OCI-LY7 (cell line): ENCODE measurements at regions not wholly inside any gene's neighbourhood (a gene's known extent, or its start where the extent isn't known, plus 50 kb on each side); places are given as distances from the start of the nearest gene placed in this dataset.

Experiments used
- BruUV-seq: library from RNA; stranded (reverse); fragments of 400-500 nt; replicated peaks from 2 replicates; lab custom pipeline; 2021; lab: Mats Ljungman, UMichigan
- CTCF ChIA-PET: fragments of 300-600 bp; sonication (Branson Sonifier 250); formaldehyde crosslinking; loops from one replicate; lab custom pipeline; 2022; ENCODE audit warnings: antibody characterized with exemption; ENCODE audit not compliant: unreplicated experiment; lab: Charles Lee
- POLR2A ChIA-PET: fragments of 300-600 bp; sonication (Branson Sonifier 250); formaldehyde crosslinking; loops from one replicate; lab custom pipeline; 2022; ENCODE audit warnings: antibody characterized with exemption; lab: Charles Lee
- DNase-seq: peaks from one replicate; pipeline ENCODE4 v3.0.0-alpha.2; 2015; ENCODE audit warnings: low spot score
- H2AFZ ChIP-seq: fragments of 200-600 bp; sonication (generic), shearing (Covaris generic); 2 replicates; pipeline ENCODE4 v1.6.1; 2014; ENCODE audit warnings: mild to moderate bottlenecking, antibody characterized with exemption, low read length, moderate library complexity
- H3K27ac ChIP-seq: fragments of 200-600 bp; sonication (generic); 2 replicates; pipeline ENCODE4 v1.5.1; 2014; ENCODE audit warnings: mixed run types, low read depth, mild to moderate bottlenecking, moderate library complexity, low read length, inconsistent platforms; ENCODE audit not compliant: poor library complexity, severe bottlenecking
- H3K36me3 ChIP-seq: fragments of 200-600 bp; sonication (generic); 2 replicates; pipeline ENCODE4 v1.6.1; 2014; ENCODE audit warnings: mild to moderate bottlenecking, antibody characterized with exemption, low read length, moderate library complexity, mixed read lengths; ENCODE audit not compliant: insufficient read depth
- H3K4me1 ChIP-seq: fragments of 200-600 bp; sonication (generic); 2 replicates; pipeline ENCODE4 v1.5.1; 2014; ENCODE audit warnings: mild to moderate bottlenecking, low read length; ENCODE audit not compliant: insufficient read depth, poor library complexity, severe bottlenecking
- H3K4me2 ChIP-seq: fragments of 200-600 bp; sonication (generic); 2 replicates; pipeline ENCODE4 v1.6.1; 2014; ENCODE audit warnings: mild to moderate bottlenecking, low read length
- H3K4me3 ChIP-seq: fragments of 200-600 bp; sonication (generic); 2 replicates; pipeline ENCODE4 v1.5.1; 2014; ENCODE audit warnings: mild to moderate bottlenecking, low read depth, low read length; ENCODE audit not compliant: poor library complexity, severe bottlenecking
- H3K79me2 ChIP-seq: fragments of 200-600 bp; sonication (generic); 2 replicates; pipeline ENCODE4 v1.6.1; 2016; ENCODE audit warnings: low read depth, mild to moderate bottlenecking, low read length, moderate library complexity, mixed read lengths; ENCODE audit not compliant: insufficient read depth
- H3K9me2 ChIP-seq: fragments of 200-600 bp; sonication (generic); 2 replicates; pipeline ENCODE4 v1.6.1; 2016; ENCODE audit warnings: mild to moderate bottlenecking, low read length, mixed read lengths; ENCODE audit not compliant: insufficient read depth
- H3K9me3 ChIP-seq: fragments of 200-600 bp; sonication (generic); 2 replicates; pipeline ENCODE4 v1.6.1; 2014; ENCODE audit warnings: mild to moderate bottlenecking, mixed run types, low read length, mixed read lengths
- H4K20me1 ChIP-seq: fragments of 200-600 bp; sonication (generic); 2 replicates; pipeline ENCODE4 v1.6.1; 2014; ENCODE audit warnings: mild to moderate bottlenecking, antibody characterized with exemption, low read length, moderate library complexity, mixed read lengths; ENCODE audit not compliant: insufficient read depth
- EZH2phosphoT487 ChIP-seq: fragments of 200-600 bp; sonication (generic); IDR thresholded peaks from 2 replicates; pipeline ENCODE4 v1.6.1; 2018; ENCODE audit warnings: low read depth, borderline replicate concordance, mild to moderate bottlenecking, mixed run types, antibody characterized with exemption, low read length, moderate library complexity, mixed read lengths
- intact Hi-C: fragments of 100-400 bp; cut with micrococcal nuclease; formaldehyde crosslinking; loops from one replicate; pipeline ENCODE4 v1.10.0; 2022; ENCODE audit not compliant: unreplicated experiment
- TF ChIP-seq, protein P1 (sequence below): fragments of 200-600 bp; sonication (generic); conservative IDR thresholded peaks from 2 replicates; pipeline ENCODE4 v1.5.1; 2014; ENCODE audit warnings: mild to moderate bottlenecking, antibody characterized with exemption, low read length, moderate library complexity, mixed read lengths

GRCh38 chr15:93180128-93180527 lies 91.1 kb upstream of the RGMA start:
- BruUV-seq: no TSS peak
- H3K27ac ChIP-seq: no peak overlapping the region
- no peak overlapping the region for H2AFZ ChIP-seq
- intact Hi-C loops: no loop called here
- TF ChIP-seq EZH2phosphoT487: no peak
- TF ChIP-seq, protein P1, sequence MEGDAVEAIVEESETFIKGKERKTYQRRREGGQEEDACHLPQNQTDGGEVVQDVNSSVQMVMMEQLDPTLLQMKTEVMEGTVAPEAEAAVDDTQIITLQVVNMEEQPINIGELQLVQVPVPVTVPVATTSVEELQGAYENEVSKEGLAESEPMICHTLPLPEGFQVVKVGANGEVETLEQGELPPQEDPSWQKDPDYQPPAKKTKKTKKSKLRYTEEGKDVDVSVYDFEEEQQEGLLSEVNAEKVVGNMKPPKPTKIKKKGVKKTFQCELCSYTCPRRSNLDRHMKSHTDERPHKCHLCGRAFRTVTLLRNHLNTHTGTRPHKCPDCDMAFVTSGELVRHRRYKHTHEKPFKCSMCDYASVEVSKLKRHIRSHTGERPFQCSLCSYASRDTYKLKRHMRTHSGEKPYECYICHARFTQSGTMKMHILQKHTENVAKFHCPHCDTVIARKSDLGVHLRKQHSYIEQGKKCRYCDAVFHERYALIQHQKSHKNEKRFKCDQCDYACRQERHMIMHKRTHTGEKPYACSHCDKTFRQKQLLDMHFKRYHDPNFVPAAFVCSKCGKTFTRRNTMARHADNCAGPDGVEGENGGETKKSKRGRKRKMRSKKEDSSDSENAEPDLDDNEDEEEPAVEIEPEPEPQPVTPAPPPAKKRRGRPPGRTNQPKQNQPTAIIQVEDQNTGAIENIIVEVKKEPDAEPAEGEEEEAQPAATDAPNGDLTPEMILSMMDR: no peak
- DNase-seq: no peak
- no peaks in the 10 kb centered on the region for H3K36me3 ChIP-seq
- no peak overlapping the region for H3K4me2 ChIP-seq
- ChIA-PET POLR2A (interaction anchor here (0.6 kb wide), 1 partner anchor 291 kb away, joined by 4 read pairs; no protein-coding TSS in a partner anchor), CTCF (no interaction called here)
- peaks cover 9% of the 10 kb centered on the region for H3K4me1 ChIP-seq
- H3K9me2 ChIP-seq: no peaks in the 10 kb centered on the region
- H3K9me3 ChIP-seq: no peaks in the 10 kb centered on the region
- H3K4me3 ChIP-seq: no peak overlapping the region
- H3K79me2 ChIP-seq: no peaks in the 10 kb centered on the region
- H4K20me1 ChIP-seq: no peaks in the 10 kb centered on the region

DNA sequence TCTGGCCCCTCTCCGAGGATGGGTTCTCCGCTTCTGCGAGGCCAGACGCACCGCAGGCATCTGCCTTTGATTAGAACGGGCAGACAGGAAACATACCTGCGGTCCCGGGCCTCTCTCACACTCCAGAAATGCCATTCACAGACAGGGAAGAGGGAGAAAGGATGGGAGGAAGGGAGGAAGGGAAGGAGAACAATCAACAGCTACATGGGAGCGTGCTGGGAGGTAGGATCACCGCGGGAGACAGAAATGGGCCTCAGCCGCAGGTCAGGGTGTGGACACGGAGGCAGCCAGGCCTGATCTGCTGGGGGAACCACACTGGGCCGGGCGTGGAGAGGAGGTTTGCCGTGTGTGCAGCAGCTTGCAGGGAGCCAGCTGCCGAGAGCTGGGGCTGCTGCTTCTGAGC lies 90.7 kb upstream of the RGMA start:
- DNase-seq: no peak
- no peak overlapping the region for H3K4me3 ChIP-seq
- no TSS peak for BruUV-seq
- no peak overlapping the region for H2AFZ ChIP-seq
- POLR2A ChIA-PET: interaction anchor here (0.6 kb wide), 1 partner anchor 291 kb away, joined by 4 read pairs; no protein-coding TSS in a partner anchor
- TF ChIP-seq, protein P1: no peak
- no peak for TF ChIP-seq EZH2phosphoT487
- H3K36me3 ChIP-seq: no peaks in the 10 kb centered on the region
- no peak overlapping the region for H3K4me2 ChIP-seq
- H3K79me2 ChIP-seq: no peaks in the 10 kb centered on the region
- no peaks in the 10 kb centered on the region for H3K9me2 ChIP-seq
- H3K4me1 ChIP-seq: peaks cover 9% of the 10 kb centered on the region
- no peaks in the 10 kb centered on the region for H3K9me3 ChIP-seq
- no peaks in the 10 kb centered on the region for H4K20me1 ChIP-seq
- intact Hi-C loops: no loop called here
- CTCF ChIA-PET: no interaction called here
- no peak overlapping the region for H3K27ac ChIP-seq

DNA sequence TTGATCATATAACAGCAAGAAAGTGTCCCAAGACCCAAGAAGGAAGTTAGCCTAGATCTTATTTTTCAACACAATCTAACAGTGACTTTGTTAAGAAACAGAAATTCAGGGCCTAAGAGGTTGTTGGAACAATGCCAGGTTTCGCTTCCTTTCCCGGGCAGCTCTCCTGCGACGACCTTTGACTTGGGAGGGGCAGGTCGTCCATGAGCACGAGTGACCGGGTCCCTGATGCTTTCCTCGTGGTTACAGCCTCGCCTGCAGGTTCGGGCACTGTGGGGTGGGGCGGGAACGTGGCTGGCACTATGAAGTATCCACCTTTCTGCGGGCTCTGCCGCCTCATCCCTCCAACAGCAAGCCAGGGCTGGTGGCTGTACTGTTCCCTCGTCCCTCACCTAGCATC lies 90.1 kb upstream of the RGMA start:
- H3K36me3 ChIP-seq: no peaks in the 10 kb centered on the region
- H3K9me2 ChIP-seq: no peaks in the 10 kb centered on the region
- no peaks in the 10 kb centered on the region for H3K9me3 ChIP-seq
- peaks cover 9% of the 10 kb centered on the region for H3K4me1 ChIP-seq
- H3K27ac ChIP-seq: no peak overlapping the region
- intact Hi-C loops: no loop called here
- CTCF ChIA-PET: no interaction called here
- TF ChIP-seq, protein P1: no peak
- TF ChIP-seq EZH2phosphoT487: no peak
- H4K20me1 ChIP-seq: no peaks in the 10 kb centered on the region
- peak overlapping the region; percentile 12; the same call in 1 of the 2 replicates for H3K4me2 ChIP-seq
- BruUV-seq: no TSS peak
- H3K4me3 ChIP-seq: no peak overlapping the region
- no peaks in the 10 kb centered on the region for H3K79me2 ChIP-seq
- DNase-seq: peak; percentile 53
- H2AFZ ChIP-seq: no peak overlapping the region
- POLR2A ChIA-PET: no interaction called here
